ENCODE measurements at regions not wholly inside any gene's neighbourhood (a gene's known extent, or its start where the extent isn't known, plus 50 kb on each side); places are given as distances from the start of the nearest gene placed in this dataset.

DNA sequence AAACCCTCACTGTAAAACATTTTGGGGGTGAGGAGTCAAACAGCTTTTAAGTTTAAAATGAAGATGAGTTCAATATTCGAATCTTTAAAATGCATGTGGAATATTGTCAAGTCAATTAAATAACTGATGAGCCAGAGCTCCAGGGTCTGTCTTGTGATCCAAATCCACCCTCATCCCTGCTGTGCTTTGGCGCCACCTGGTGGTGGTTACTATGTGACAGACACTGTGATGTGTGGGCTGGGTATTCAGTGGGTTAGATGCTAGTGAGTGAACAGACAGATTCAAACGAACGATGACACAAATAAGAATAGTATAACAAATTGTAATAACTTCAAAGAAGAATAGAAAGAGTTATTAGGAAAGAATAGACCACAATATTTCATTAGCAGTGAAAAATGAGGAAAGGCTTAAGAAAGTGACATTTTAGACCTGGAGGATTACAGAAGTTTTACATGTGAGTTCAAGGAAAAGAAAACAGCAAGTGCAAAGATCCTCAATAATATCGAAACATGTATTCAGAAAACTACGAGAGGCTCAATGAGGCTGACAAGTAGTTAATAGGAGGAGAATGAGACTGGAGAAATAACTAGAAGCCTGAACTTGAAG is 51.4 kb upstream of the CHSY3 start:
- no peak overlapping the region for H3K27ac ChIP-seq
- H3K27me3 ChIP-seq (replicated peaks in 1 of 7) = no peaks in the 10 kb centered on the region
- 24 to 35% (median 29%) methylated on average over 6 of the region's 6 CpGs for WGBS, 5 donors
- intact Hi-C loops (cut with DNase I; ENCODE audit: low total_unique reads) = loop anchor here (5.0 kb wide), 1 partner anchor 81 kb away; no protein-coding TSS in a partner anchor
- peak; percentile 89 for DNase-seq
- TF ChIP-seq, protein P1, sequence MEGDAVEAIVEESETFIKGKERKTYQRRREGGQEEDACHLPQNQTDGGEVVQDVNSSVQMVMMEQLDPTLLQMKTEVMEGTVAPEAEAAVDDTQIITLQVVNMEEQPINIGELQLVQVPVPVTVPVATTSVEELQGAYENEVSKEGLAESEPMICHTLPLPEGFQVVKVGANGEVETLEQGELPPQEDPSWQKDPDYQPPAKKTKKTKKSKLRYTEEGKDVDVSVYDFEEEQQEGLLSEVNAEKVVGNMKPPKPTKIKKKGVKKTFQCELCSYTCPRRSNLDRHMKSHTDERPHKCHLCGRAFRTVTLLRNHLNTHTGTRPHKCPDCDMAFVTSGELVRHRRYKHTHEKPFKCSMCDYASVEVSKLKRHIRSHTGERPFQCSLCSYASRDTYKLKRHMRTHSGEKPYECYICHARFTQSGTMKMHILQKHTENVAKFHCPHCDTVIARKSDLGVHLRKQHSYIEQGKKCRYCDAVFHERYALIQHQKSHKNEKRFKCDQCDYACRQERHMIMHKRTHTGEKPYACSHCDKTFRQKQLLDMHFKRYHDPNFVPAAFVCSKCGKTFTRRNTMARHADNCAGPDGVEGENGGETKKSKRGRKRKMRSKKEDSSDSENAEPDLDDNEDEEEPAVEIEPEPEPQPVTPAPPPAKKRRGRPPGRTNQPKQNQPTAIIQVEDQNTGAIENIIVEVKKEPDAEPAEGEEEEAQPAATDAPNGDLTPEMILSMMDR (IDR thresholded peaks at IDR 0.05 in 8 of 11, conservative IDR thresholded peaks at IDR 0.05 in 3 of 11) = peak in 10 of 11 experiments; percentile 22 to 82 (median 72)
- no peak for TF ChIP-seq POLR2AphosphoS5 (IDR thresholded peaks at IDR 0.05)
- peaks cover 0 to 13% (median 6%) of the 10 kb centered on the region in 6 donors for H3K4me1 ChIP-seq
- no peaks in the 10 kb centered on the region for H3K36me3 ChIP-seq
- no peak overlapping the region for H3K4me3 ChIP-seq
- H3K9me3 ChIP-seq = no peaks in the 10 kb centered on the region

DNA sequence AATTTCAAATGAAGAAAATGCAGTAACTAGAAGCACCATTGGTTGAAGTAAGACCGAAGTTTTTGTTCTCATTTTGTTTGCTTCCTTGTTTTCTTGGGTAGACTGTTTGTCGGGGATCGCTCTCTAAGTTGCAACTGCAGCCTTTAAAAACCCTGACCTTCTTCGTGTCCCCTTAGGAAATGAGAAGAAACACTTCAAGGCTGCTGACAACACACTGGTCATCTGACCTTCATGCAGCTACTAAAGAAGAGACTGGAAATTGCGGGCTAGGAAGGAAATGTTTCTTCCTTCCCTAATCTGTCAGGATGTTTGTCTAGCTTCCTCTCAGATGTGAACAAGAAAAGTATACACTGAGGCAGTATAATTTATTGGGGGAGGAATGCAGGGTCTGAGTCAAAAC is 50.7 kb upstream of the CHSY3 start:
- Histone ChIP-seq H3K27ac (peak overlapping the region in 1 of 8 donors; percentile 18), H3K4me3 (no peak overlapping the region), H3K9me3 (no peaks in the 10 kb centered on the region), H3K27me3 (replicated peaks in 1 of 7) (no peaks in the 10 kb centered on the region), H3K4me1 (peaks cover 0 to 13% (median 6%) of the 10 kb centered on the region in 6 donors), H3K36me3 (no peaks in the 10 kb centered on the region)
- no peak for DNase-seq
- 28 to 43% (median 30%) methylated on average over 5 of the region's 5 CpGs for WGBS, 5 donors
- TF ChIP-seq POLR2AphosphoS5 (IDR thresholded peaks at IDR 0.05) = no peak
- no peak for TF ChIP-seq POLR2A (IDR thresholded peaks at IDR 0.05)
- TF ChIP-seq, protein P1 (IDR thresholded peaks at IDR 0.05 in 8 of 11, conservative IDR thresholded peaks at IDR 0.05 in 3 of 11) = no peak
- intact Hi-C loops (cut with DNase I; ENCODE audit: low total_unique reads) = loop anchor here (5.0 kb wide), 1 partner anchor 81 kb away; no protein-coding TSS in a partner anchor

Measured in spleen (tissue), 11 donors.